GM19438 (cell line): ENCODE measurements at regions not wholly inside any gene's neighbourhood (a gene's known extent, or its start where the extent isn't known, plus 50 kb on each side); places are given as distances from the start of the nearest gene placed in this dataset.
"Not testable (repeated sequence)": the region's sequence is repeated elsewhere in the genome, so short reads cannot be mapped to it uniquely, and the experiment has no call there.

ENCODE experiments used
- ATAC-seq: cut with Tn5 transposase; IDR thresholded peaks from one replicate; pipeline ENCODE4 v1.9.1; 2021; ENCODE audit warnings: low read depth; ENCODE audit not compliant: unreplicated experiment

- ATAC-seq, result no peak
These were observed 437.3 kb upstream of the DYNLRB2 start for GRCh38 chr16:80103463-80103862.

GRCh38 chr16:80100846-80101451, 439.8 kb upstream of the DYNLRB2 start:
- ATAC-seq, result no peak

- no peak for ATAC-seq
These were observed 440.6 kb upstream of the DYNLRB2 start for GRCh38 chr16:80100186-80100585.

GRCh38 chr16:80097098-80097497, 443.7 kb upstream of the DYNLRB2 start:
- ATAC-seq, result no peak

GRCh38 chr16:80092681-80093080, 448.1 kb upstream of the DYNLRB2 start:
- ATAC-seq, result no peak

- ATAC-seq, result not testable (repeated sequence)
These were observed 449.3 kb upstream of the DYNLRB2 start for GRCh38 chr16:80091453-80091852.

- ATAC-seq, result no peak
These were observed 455.2 kb upstream of the DYNLRB2 start for GRCh38 chr16:80085606-80086005.

GRCh38 chr16:80084614-80085013, 456.2 kb upstream of the DYNLRB2 start:
- no peak for ATAC-seq

- no peak for ATAC-seq
These were observed 456.6 kb upstream of the DYNLRB2 start for GRCh38 chr16:80084163-80084562.

- ATAC-seq, result no peak
These were observed 457.9 kb upstream of the DYNLRB2 start for GRCh38 chr16:80082906-80083305.

- no peak for ATAC-seq
These were observed 458.9 kb upstream of the DYNLRB2 start for GRCh38 chr16:80081846-80082245.

GRCh38 chr16:80080287-80080851, 460.4 kb upstream of the DYNLRB2 start:
- ATAC-seq, result no peak

GRCh38 chr16:80079072-80079471, 461.7 kb upstream of the DYNLRB2 start:
- ATAC-seq, result no peak

GRCh38 chr16:80077696-80078095, 463.1 kb upstream of the DYNLRB2 start:
- no peak for ATAC-seq

- no peak for ATAC-seq
These were observed 466.5 kb upstream of the DYNLRB2 start for GRCh38 chr16:80074329-80074728.

- no peak for ATAC-seq
These were observed 468.8 kb upstream of the DYNLRB2 start for GRCh38 chr16:80071964-80072456.

- no peak for ATAC-seq
These were observed 466.5 kb upstream of the MAF start for GRCh38 chr16:80066805-80067580.

- ATAC-seq, result no peak
These were observed 465.0 kb upstream of the MAF start for GRCh38 chr16:80065541-80065940.

GRCh38 chr16:80063713-80064069, 463.2 kb upstream of the MAF start:
- ATAC-seq, result no peak

- no peak for ATAC-seq
These were observed 462.6 kb upstream of the MAF start for GRCh38 chr16:80063031-80063712.

- ATAC-seq, result no peak
These were observed 462.0 kb upstream of the MAF start for GRCh38 chr16:80062361-80063030.
